CD8-positive, alpha-beta memory T cell (primary cell): ENCODE measurements at regions not wholly inside any gene's neighbourhood (a gene's known extent, or its start where the extent isn't known, plus 50 kb on each side); places are given as distances from the start of the nearest gene placed in this dataset.
"Not testable (repeated sequence)": the region's sequence is repeated elsewhere in the genome, so short reads cannot be mapped to it uniquely, and the experiment has no call there.

Experiments
- CTCF ChIA-PET: fragments of 350-600 bp; sonication (Branson Sonifier 250); formaldehyde crosslinking; loops from one replicate; lab custom pipeline; 2021; ENCODE audit warnings: antibody characterized with exemption; lab: Charles Lee
- POLR2A ChIA-PET: fragments of 350-600 bp; sonication (Branson Sonifier 250); formaldehyde crosslinking; loops from one replicate; lab custom pipeline; 2021; ENCODE audit warnings: antibody characterized with exemption; lab: Charles Lee
- DNase-seq, 5 donors: peaks; one replicate each; pipeline versions ENCODE4 v3.0.0 to v3.0.0-alpha.2; 2020 to 2022; ENCODE audit warnings: mixed read lengths in 1 of 5
- H3K27ac ChIP-seq: one replicate; pipeline ENCODE4 v1.7.0; 2013; ENCODE audit warnings: low read depth, mild to moderate bottlenecking, low read length, moderate library complexity
- H3K27me3 ChIP-seq: 2 replicates; pipeline ENCODE4 v1.7.0; 2013; ENCODE audit warnings: low read length, mild to moderate bottlenecking; ENCODE audit not compliant: insufficient read depth, poor library complexity, severe bottlenecking
- H3K36me3 ChIP-seq: 2 replicates; pipeline ENCODE4 v1.7.0; 2013; ENCODE audit warnings: mild to moderate bottlenecking, low read length, moderate library complexity; ENCODE audit not compliant: insufficient read depth
- H3K4me1 ChIP-seq: 2 replicates; pipeline ENCODE4 v1.7.0; 2013; ENCODE audit warnings: mild to moderate bottlenecking, low read length, moderate library complexity; ENCODE audit not compliant: insufficient read depth
- H3K4me3 ChIP-seq: 2 replicates; pipeline ENCODE4 v1.7.0; 2013; ENCODE audit warnings: mild to moderate bottlenecking, low read length
- H3K9me3 ChIP-seq: 2 replicates; pipeline ENCODE4 v1.7.0; 2013; ENCODE audit warnings: mild to moderate bottlenecking, low read length
- H3K27ac Mint-ChIP-seq, 8 donors: one replicate each; pipeline ENCODE4 v1.8.0; 2020 to 2021; ENCODE audit warnings: mixed read lengths in 8 of 8, mild to moderate bottlenecking in 6 of 8, inconsistent platforms in 3 of 8, moderate library complexity in 3 of 8
- H3K27me3 Mint-ChIP-seq, 2 donors: one replicate each; pipeline ENCODE4 v1.8.0; 2020 to 2021; ENCODE audit warnings: mixed read lengths in 2 of 2, mild to moderate bottlenecking in 1 of 2, moderate library complexity in 1 of 2
- H3K36me3 Mint-ChIP-seq, 3 donors: one replicate each; pipeline ENCODE4 v1.8.0; 2020 to 2021; ENCODE audit warnings: mixed read lengths in 3 of 3, inconsistent platforms in 1 of 3, mild to moderate bottlenecking in 1 of 3
- H3K4me1 Mint-ChIP-seq, 3 donors: one replicate each; pipeline ENCODE4 v1.8.0; 2020 to 2021; ENCODE audit warnings: mixed read lengths in 3 of 3, inconsistent platforms in 1 of 3, mild to moderate bottlenecking in 1 of 3
- H3K4me3 Mint-ChIP-seq, 7 donors: one replicate each; pipeline ENCODE4 v1.8.0; 2020 to 2021; ENCODE audit warnings: mixed read lengths in 7 of 7, mild to moderate bottlenecking in 6 of 7, moderate library complexity in 4 of 7, inconsistent platforms in 2 of 7
- H3K9me3 Mint-ChIP-seq, 5 donors: one replicate each; pipeline ENCODE4 v1.8.0; 2020 to 2022; ENCODE audit warnings: mixed read lengths in 5 of 5, mild to moderate bottlenecking in 3 of 5, moderate library complexity in 2 of 5, inconsistent platforms in 1 of 5

GRCh38 chr5:136547096-136547495 is 181.8 kb upstream of the TRPC7 start:
- H3K27me3 Mint-ChIP-seq, H3K4me1 ChIP-seq, POLR2A ChIA-PET, H3K9me3 Mint-ChIP-seq, DNase-seq, H3K27ac ChIP-seq, H3K27me3 ChIP-seq, H3K4me1 Mint-ChIP-seq, H3K4me3 Mint-ChIP-seq, H3K36me3 ChIP-seq, CTCF ChIA-PET, H3K36me3 Mint-ChIP-seq, H3K9me3 ChIP-seq, H3K4me3 ChIP-seq: not testable (repeated sequence)
- H3K27ac Mint-ChIP-seq, result peak overlapping the region in 1 of 8 donors; percentile 30

- H3K36me3 ChIP-seq, H3K4me1 ChIP-seq, H3K27me3 ChIP-seq, DNase-seq, CTCF ChIA-PET, H3K27ac Mint-ChIP-seq, POLR2A ChIA-PET, H3K27me3 Mint-ChIP-seq, H3K4me1 Mint-ChIP-seq, H3K9me3 ChIP-seq, H3K27ac ChIP-seq, H3K36me3 Mint-ChIP-seq, H3K9me3 Mint-ChIP-seq, H3K4me3 ChIP-seq, H3K4me3 Mint-ChIP-seq: not testable (repeated sequence)
Observed at GRCh38 chr5:136546441-136546840, 181.1 kb upstream of the TRPC7 start.

- CTCF ChIA-PET, H3K27me3 ChIP-seq, H3K9me3 Mint-ChIP-seq, H3K36me3 ChIP-seq, POLR2A ChIA-PET, H3K4me1 ChIP-seq, H3K27ac ChIP-seq, H3K27me3 Mint-ChIP-seq, H3K4me3 Mint-ChIP-seq, H3K36me3 Mint-ChIP-seq, H3K9me3 ChIP-seq, DNase-seq, H3K4me1 Mint-ChIP-seq, H3K27ac Mint-ChIP-seq, H3K4me3 ChIP-seq: not testable (repeated sequence)
Observed at GRCh38 chr5:136545031-136545430, 179.7 kb upstream of the TRPC7 start.

- peaks cover 0 to 5% of the 10 kb centered on the region in 2 donors for H3K27me3 Mint-ChIP-seq
- no peak overlapping the region for H3K27ac Mint-ChIP-seq
- no peak overlapping the region for H3K4me3 Mint-ChIP-seq
- Histone ChIP-seq H3K27me3 (no peaks in the 10 kb centered on the region), H3K36me3 (no peaks in the 10 kb centered on the region), H3K4me3 (no peak overlapping the region), H3K9me3 (no peaks in the 10 kb centered on the region), H3K27ac (no peak overlapping the region), H3K4me1 (no peaks in the 10 kb centered on the region)
- DNase-seq, result no peak
- CTCF ChIA-PET, result no interaction called here
- POLR2A ChIA-PET, result interaction anchor here (0.6 kb wide), 1 partner anchor 1928 kb away, joined by 6 read pairs; no protein-coding TSS in a partner anchor
- H3K9me3 Mint-ChIP-seq, result peaks cover 0 to 2% (median 0%) of the 10 kb centered on the region in 5 donors
- H3K36me3 Mint-ChIP-seq, result no peaks in the 10 kb centered on the region
- no peaks in the 10 kb centered on the region for H3K4me1 Mint-ChIP-seq
Observed at GRCh38 chr5:136538534-136538933, 173.2 kb upstream of the TRPC7 start.

GRCh38 chr5:136529081-136529480 is 163.7 kb upstream of the TRPC7 start:
- H3K36me3 ChIP-seq, result no peaks in the 10 kb centered on the region
- H3K27me3 ChIP-seq, result no peaks in the 10 kb centered on the region
- POLR2A ChIA-PET, result no interaction called here
- H3K27ac ChIP-seq, result no peak overlapping the region
- H3K9me3 ChIP-seq, result no peaks in the 10 kb centered on the region
- DNase-seq, result no peak
- no peaks in the 10 kb centered on the region for H3K4me1 ChIP-seq
- Mint-ChIP-seq H3K27ac (no peak overlapping the region), H3K4me3 (no peak overlapping the region), H3K9me3 (no peaks in the 10 kb centered on the region), H3K36me3 (no peaks in the 10 kb centered on the region), H3K27me3 (peaks cover 0 to 1% of the 10 kb centered on the region in 2 donors), H3K4me1 (peaks cover 3 to 6% (median 3%) of the 10 kb centered on the region in 3 donors)
- H3K4me3 ChIP-seq, result no peak overlapping the region
- CTCF ChIA-PET, result no interaction called here

- no peak overlapping the region for H3K4me3 ChIP-seq
- H3K27ac ChIP-seq, result no peak overlapping the region
- H3K4me3 Mint-ChIP-seq, result no peak overlapping the region
- no peaks in the 10 kb centered on the region for H3K9me3 Mint-ChIP-seq
- no peaks in the 10 kb centered on the region for H3K4me1 ChIP-seq
- H3K27ac Mint-ChIP-seq, result no peak overlapping the region
- no peak for DNase-seq
- H3K27me3 ChIP-seq, result no peaks in the 10 kb centered on the region
- ChIA-PET POLR2A (no interaction called here), CTCF (interaction anchor here (1.4 kb wide), 1 partner anchor 17 kb away, joined by 3 read pairs; no protein-coding TSS in a partner anchor)
- peaks cover 0 to 1% of the 10 kb centered on the region in 2 donors for H3K27me3 Mint-ChIP-seq
- no peaks in the 10 kb centered on the region for H3K9me3 ChIP-seq
- H3K36me3 ChIP-seq, result no peaks in the 10 kb centered on the region
- H3K4me1 Mint-ChIP-seq, result peaks cover 3 to 6% (median 3%) of the 10 kb centered on the region in 3 donors
- no peaks in the 10 kb centered on the region for H3K36me3 Mint-ChIP-seq
Observed at GRCh38 chr5:136528481-136529030, 163.2 kb upstream of the TRPC7 start.

GRCh38 chr5:136527311-136527710 is 162.0 kb upstream of the TRPC7 start:
- H3K36me3 Mint-ChIP-seq, result no peaks in the 10 kb centered on the region
- no peak overlapping the region for H3K27ac ChIP-seq
- no peaks in the 10 kb centered on the region for H3K27me3 ChIP-seq
- H3K9me3 ChIP-seq, result no peaks in the 10 kb centered on the region
- no peak overlapping the region for H3K4me3 ChIP-seq
- no peak for DNase-seq
- H3K27ac Mint-ChIP-seq, result no peak overlapping the region
- no peaks in the 10 kb centered on the region for H3K9me3 Mint-ChIP-seq
- POLR2A ChIA-PET, result no interaction called here
- peaks cover 3 to 6% (median 3%) of the 10 kb centered on the region in 3 donors for H3K4me1 Mint-ChIP-seq
- no peaks in the 10 kb centered on the region for H3K36me3 ChIP-seq
- CTCF ChIA-PET, result interaction anchor here (1.4 kb wide), 1 partner anchor 16 kb away, joined by 3 read pairs; no protein-coding TSS in a partner anchor
- H3K27me3 Mint-ChIP-seq, result peaks cover 0 to 1% of the 10 kb centered on the region in 2 donors
- H3K4me1 ChIP-seq, result no peaks in the 10 kb centered on the region
- no peak overlapping the region for H3K4me3 Mint-ChIP-seq

- no peaks in the 10 kb centered on the region for H3K9me3 Mint-ChIP-seq
- H3K4me3 ChIP-seq, result no peak overlapping the region
- H3K27me3 ChIP-seq, result no peaks in the 10 kb centered on the region
- no peaks in the 10 kb centered on the region for H3K36me3 ChIP-seq
- no peaks in the 10 kb centered on the region for H3K9me3 ChIP-seq
- H3K4me1 ChIP-seq, result no peaks in the 10 kb centered on the region
- no peak overlapping the region for H3K4me3 Mint-ChIP-seq
- no peak overlapping the region for H3K27ac Mint-ChIP-seq
- POLR2A ChIA-PET, result no interaction called here
- CTCF ChIA-PET, result interaction anchor here (1.5 kb wide), 1 partner anchor 243 kb away, joined by 3 read pairs; no protein-coding TSS in a partner anchor
- H3K27ac ChIP-seq, result no peak overlapping the region
- no peak for DNase-seq
- H3K4me1 Mint-ChIP-seq, result peaks cover 3 to 6% (median 3%) of the 10 kb centered on the region in 3 donors
- no peaks in the 10 kb centered on the region for H3K36me3 Mint-ChIP-seq
- peaks cover 0 to 1% of the 10 kb centered on the region in 2 donors for H3K27me3 Mint-ChIP-seq
Observed at GRCh38 chr5:136526791-136527190, 161.4 kb upstream of the TRPC7 start.
